ENCODE measurements at regions not wholly inside any gene's neighbourhood (a gene's known extent, or its start where the extent isn't known, plus 50 kb on each side); places are given as distances from the start of the nearest gene placed in this dataset.

DNA sequence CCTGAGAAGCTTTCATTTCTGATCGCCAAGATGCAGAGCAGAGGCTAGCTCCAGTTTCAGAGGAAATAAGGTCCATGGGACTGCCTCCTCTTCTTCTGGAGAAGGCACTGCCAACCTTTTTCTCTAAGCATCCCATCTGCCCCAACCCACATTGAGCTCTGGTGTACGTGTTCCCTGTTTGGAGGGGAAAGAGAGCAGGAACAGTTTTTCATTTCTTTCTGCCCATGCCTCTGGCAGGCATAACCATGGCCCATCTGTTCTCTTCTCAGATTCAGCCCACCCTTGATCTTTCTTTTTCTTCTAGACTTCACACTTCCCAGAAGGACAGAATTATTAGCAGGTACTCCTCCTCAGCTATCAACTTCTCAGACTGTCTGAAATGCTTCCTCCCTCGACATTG is 1110.3 kb upstream of the KLHL29 start:
- no peak overlapping the region for H3K4me3 ChIP-seq
- H3K9me3 ChIP-seq (ENCODE audit: low read depth, low read length), result no peaks in the 10 kb centered on the region
- no peaks in the 10 kb centered on the region for H3K36me3 ChIP-seq (ENCODE audit: insufficient read depth, low read length)
- no peak overlapping the region for H3K27ac ChIP-seq
- no peak for TF ChIP-seq EZH2 (IDR thresholded peaks at IDR 0.05)
- TF ChIP-seq POLR2AphosphoS5 (IDR thresholded peaks at IDR 0.05; ENCODE audit: borderline replicate concordance, low read depth, low read length), result no peak
- TF ChIP-seq FOXP2 (optimal IDR thresholded peaks at IDR 0.05; ENCODE audit: control extremely low read depth, extremely low read length, insufficient read depth), result no peak
- no peak overlapping the region for H3K9ac ChIP-seq (ENCODE audit: insufficient read length)
- DNase-seq (ENCODE audit: low read depth, low spot score), result no peak

DNA sequence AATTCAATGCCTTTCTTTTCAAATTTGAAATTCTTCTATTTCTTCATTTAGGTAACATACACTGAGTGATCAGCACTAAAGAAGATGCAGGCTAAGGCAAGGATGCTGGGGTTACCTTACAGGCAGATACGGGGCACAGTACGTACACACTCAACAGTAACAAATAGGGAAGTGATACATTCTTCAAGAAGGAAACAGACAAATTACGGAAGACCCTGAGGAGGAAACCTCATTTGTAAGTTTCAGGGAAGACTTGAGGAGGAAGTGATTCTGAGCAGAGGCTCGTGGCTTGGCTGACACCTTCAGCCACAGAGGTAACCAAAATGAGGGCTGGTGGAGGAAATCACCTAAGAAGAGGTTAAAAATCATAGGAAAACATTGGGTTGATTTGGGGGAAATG is 1108.3 kb upstream of the KLHL29 start:
- TF ChIP-seq FOXP2 (optimal IDR thresholded peaks at IDR 0.05; ENCODE audit: control extremely low read depth, extremely low read length, insufficient read depth) (no peak), POLR2AphosphoS5 (IDR thresholded peaks at IDR 0.05; ENCODE audit: borderline replicate concordance, low read depth, low read length) (no peak), EZH2 (IDR thresholded peaks at IDR 0.05) (no peak)
- H3K9ac ChIP-seq (ENCODE audit: insufficient read length), result no peak overlapping the region
- DNase-seq (ENCODE audit: low read depth, low spot score), result no peak
- H3K4me3 ChIP-seq, result no peak overlapping the region
- H3K27ac ChIP-seq, result no peak overlapping the region
- no peaks in the 10 kb centered on the region for H3K9me3 ChIP-seq (ENCODE audit: low read depth, low read length)
- no peaks in the 10 kb centered on the region for H3K36me3 ChIP-seq (ENCODE audit: insufficient read depth, low read length)

DNA sequence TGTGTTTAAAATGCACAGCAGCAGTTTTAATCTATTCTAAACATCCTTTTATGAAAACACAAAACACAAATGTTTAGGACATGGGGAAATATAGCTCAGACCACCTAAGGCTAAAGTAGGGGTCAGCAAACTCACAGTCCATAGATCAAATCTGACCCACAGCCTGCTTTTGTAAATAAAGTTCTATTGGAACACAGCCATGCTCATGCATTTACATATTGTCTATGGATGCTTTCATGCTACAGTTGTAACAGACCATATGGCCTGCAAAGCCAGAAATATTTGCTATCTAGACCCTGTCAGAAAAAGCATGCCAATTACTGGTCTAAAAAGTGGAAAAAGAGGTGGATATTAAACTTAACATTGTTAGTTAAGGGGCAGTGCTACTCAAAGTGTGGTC is 1105.4 kb upstream of the KLHL29 start:
- Histone ChIP-seq H3K4me3 (no peak overlapping the region), H3K36me3 (ENCODE audit: insufficient read depth, low read length) (no peaks in the 10 kb centered on the region), H3K9me3 (ENCODE audit: low read depth, low read length) (no peaks in the 10 kb centered on the region), H3K9ac (ENCODE audit: insufficient read length) (no peak overlapping the region), H3K27ac (no peak overlapping the region)
- no peak for DNase-seq (ENCODE audit: low read depth, low spot score)
- no peak for TF ChIP-seq FOXP2 (optimal IDR thresholded peaks at IDR 0.05; ENCODE audit: control extremely low read depth, extremely low read length, insufficient read depth)
- no peak for TF ChIP-seq EZH2 (IDR thresholded peaks at IDR 0.05)
- no peak for TF ChIP-seq POLR2AphosphoS5 (IDR thresholded peaks at IDR 0.05; ENCODE audit: borderline replicate concordance, low read depth, low read length)

DNA sequence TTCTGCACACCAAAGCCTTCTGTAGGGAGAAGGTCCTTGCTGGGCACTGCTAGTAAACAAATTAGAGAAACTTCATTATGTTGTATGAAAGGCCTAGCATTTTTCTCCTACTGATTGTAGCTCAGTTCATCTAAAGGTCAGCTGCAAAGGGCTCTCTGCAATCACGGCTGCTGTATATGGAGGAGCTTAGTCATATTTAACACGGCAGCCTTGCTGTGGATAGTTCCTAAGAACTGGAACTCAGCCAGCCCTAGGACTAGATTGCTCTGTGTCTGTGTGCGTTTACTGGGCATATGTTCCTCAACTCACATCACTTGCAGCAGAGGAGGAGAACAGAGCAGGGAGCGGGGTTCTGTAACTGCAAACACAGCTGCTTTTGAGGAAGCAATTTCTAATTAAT is 1103.9 kb upstream of the KLHL29 start:
- TF ChIP-seq EZH2 (IDR thresholded peaks at IDR 0.05) (no peak), FOXP2 (optimal IDR thresholded peaks at IDR 0.05; ENCODE audit: control extremely low read depth, extremely low read length, insufficient read depth) (no peak), POLR2AphosphoS5 (IDR thresholded peaks at IDR 0.05; ENCODE audit: borderline replicate concordance, low read depth, low read length) (no peak)
- Histone ChIP-seq H3K9me3 (ENCODE audit: low read depth, low read length) (no peaks in the 10 kb centered on the region), H3K27ac (no peak overlapping the region), H3K4me3 (no peak overlapping the region), H3K9ac (ENCODE audit: insufficient read length) (no peak overlapping the region), H3K36me3 (ENCODE audit: insufficient read depth, low read length) (no peaks in the 10 kb centered on the region)
- no peak for DNase-seq (ENCODE audit: low read depth, low spot score)

DNA sequence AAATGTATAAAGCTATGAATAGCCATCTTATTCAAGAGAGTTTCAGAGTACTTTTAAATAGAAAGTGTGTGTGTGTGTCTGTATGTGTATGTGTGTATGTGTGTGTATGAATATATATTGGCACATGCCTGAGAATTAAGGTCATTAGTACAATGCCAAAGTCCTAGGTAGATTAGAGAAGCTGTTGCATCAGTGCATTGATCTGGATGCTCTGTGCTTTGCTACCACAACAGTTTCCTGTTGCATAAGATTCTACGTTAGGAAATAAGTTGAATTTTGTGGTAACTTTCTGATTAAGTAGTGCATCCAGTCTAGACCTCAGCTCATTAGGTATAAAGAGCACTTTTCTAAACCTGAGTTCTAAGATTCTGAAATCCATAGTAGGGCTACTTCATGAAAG is 1102.8 kb upstream of the KLHL29 start:
- Histone ChIP-seq H3K36me3 (ENCODE audit: insufficient read depth, low read length) (no peaks in the 10 kb centered on the region), H3K9ac (ENCODE audit: insufficient read length) (no peak overlapping the region), H3K9me3 (ENCODE audit: low read depth, low read length) (no peaks in the 10 kb centered on the region), H3K27ac (no peak overlapping the region), H3K4me3 (no peak overlapping the region)
- TF ChIP-seq EZH2 (IDR thresholded peaks at IDR 0.05) (no peak), FOXP2 (optimal IDR thresholded peaks at IDR 0.05; ENCODE audit: control extremely low read depth, extremely low read length, insufficient read depth) (no peak), POLR2AphosphoS5 (IDR thresholded peaks at IDR 0.05; ENCODE audit: borderline replicate concordance, low read depth, low read length) (no peak)
- DNase-seq (ENCODE audit: low read depth, low spot score), result no peak

DNA sequence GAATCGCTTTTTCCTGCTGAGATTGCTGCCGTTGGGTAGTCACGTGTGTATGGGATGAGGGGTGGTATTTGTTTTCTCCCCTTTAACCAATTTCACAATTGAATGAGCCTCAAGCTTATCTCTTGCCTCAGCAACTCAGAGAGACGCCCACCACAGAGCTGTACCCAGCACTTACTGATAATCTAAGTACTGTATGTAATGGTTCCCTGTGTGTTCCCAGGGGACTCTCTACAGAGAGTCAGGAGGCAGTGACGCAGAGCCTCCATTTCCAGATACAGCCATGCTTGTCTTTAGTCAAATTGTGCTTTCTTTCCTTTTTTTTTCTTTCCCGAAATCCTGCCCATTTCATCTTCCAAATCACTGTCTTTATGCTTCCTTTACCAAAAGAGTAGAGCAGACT is 1102.1 kb upstream of the KLHL29 start:
- Histone ChIP-seq H3K9me3 (ENCODE audit: low read depth, low read length) (no peaks in the 10 kb centered on the region), H3K9ac (ENCODE audit: insufficient read length) (no peak overlapping the region), H3K27ac (no peak overlapping the region), H3K4me3 (no peak overlapping the region), H3K36me3 (ENCODE audit: insufficient read depth, low read length) (no peaks in the 10 kb centered on the region)
- TF ChIP-seq FOXP2 (optimal IDR thresholded peaks at IDR 0.05; ENCODE audit: control extremely low read depth, extremely low read length, insufficient read depth) (no peak), EZH2 (IDR thresholded peaks at IDR 0.05) (no peak), POLR2AphosphoS5 (IDR thresholded peaks at IDR 0.05; ENCODE audit: borderline replicate concordance, low read depth, low read length) (no peak)
- DNase-seq (ENCODE audit: low read depth, low spot score), result no peak

DNA sequence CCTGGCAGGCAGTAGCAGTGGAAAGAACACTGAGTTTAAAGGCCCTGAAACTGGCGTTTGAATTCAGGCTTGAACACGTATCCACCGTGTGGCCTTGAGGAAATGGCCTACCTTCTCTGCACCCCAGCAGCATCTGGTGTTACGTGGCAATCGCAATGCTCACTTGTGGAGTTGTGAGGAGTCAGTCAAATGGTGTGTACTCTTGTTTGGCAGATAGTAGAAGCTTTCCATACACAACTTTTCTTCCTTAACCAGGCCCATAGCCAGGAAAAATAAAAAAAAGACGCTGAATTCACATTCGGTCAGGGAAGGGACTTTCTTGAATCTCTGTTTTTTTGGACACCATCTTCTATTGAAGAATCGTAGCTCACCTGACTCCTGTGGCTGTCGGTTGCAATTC is 1101.5 kb upstream of the KLHL29 start:
- no peaks in the 10 kb centered on the region for H3K9me3 ChIP-seq (ENCODE audit: low read depth, low read length)
- DNase-seq (ENCODE audit: low read depth, low spot score), result no peak
- no peak overlapping the region for H3K9ac ChIP-seq (ENCODE audit: insufficient read length)
- no peak overlapping the region for H3K27ac ChIP-seq
- TF ChIP-seq POLR2AphosphoS5 (IDR thresholded peaks at IDR 0.05; ENCODE audit: borderline replicate concordance, low read depth, low read length) (no peak), EZH2 (IDR thresholded peaks at IDR 0.05) (no peak), FOXP2 (optimal IDR thresholded peaks at IDR 0.05; ENCODE audit: control extremely low read depth, extremely low read length, insufficient read depth) (no peak)
- no peak overlapping the region for H3K4me3 ChIP-seq
- no peaks in the 10 kb centered on the region for H3K36me3 ChIP-seq (ENCODE audit: insufficient read depth, low read length)

DNA sequence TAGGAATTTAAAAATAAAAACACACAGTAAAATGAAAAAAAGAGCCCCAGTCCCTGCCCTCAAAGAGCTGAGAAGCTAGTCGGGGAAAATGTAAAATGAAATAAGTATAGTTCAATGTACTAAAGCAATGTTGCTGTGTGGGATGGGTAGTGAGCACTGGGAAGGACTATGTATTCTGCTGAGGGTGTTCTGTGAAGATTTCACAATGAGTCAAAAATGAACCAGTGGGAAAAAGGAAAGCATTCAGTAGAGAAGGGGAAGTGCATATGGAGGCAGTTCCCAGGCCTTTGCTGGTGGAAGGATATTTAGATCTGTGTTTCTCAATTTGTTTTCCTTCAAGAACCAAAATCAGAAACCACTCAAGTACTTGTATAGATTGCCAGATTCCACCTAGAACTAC is 1094.7 kb upstream of the KLHL29 start:
- no peaks in the 10 kb centered on the region for H3K9me3 ChIP-seq (ENCODE audit: low read depth, low read length)
- TF ChIP-seq FOXP2 (optimal IDR thresholded peaks at IDR 0.05; ENCODE audit: control extremely low read depth, extremely low read length, insufficient read depth) (no peak), POLR2AphosphoS5 (IDR thresholded peaks at IDR 0.05; ENCODE audit: borderline replicate concordance, low read depth, low read length) (no peak), EZH2 (IDR thresholded peaks at IDR 0.05) (no peak)
- H3K27ac ChIP-seq, result no peak overlapping the region
- DNase-seq (ENCODE audit: low read depth, low spot score), result no peak
- no peak overlapping the region for H3K9ac ChIP-seq (ENCODE audit: insufficient read length)
- no peak overlapping the region for H3K4me3 ChIP-seq
- no peaks in the 10 kb centered on the region for H3K36me3 ChIP-seq (ENCODE audit: insufficient read depth, low read length)

DNA sequence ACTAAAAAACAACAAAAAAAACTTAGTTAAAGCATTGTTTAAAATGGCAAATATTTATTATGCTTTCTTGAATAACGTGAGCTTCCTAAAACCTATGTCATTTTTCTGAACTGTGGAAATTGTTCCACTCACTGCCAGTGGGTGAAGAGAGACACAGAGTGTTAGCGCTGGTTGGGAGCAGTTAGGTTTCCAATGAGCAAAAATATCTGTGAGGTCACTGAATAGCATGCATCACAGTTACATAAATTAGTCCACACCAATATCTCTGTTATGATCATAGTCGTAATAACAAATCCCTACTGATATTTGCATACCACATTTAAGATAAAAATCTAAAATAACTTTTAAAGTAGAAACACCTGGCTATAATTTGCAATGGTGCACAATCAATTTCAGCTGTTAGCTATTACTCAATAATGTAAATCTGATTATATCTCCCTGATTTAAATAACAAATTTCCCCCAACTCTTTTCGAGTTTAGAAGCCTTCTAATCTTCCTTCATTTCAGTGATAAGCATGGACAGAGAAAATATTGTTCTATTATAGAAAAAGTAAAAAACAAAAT is 1094.0 kb upstream of the KLHL29 start:
- no peak for DNase-seq (ENCODE audit: low read depth, low spot score)
- H3K9ac ChIP-seq (ENCODE audit: insufficient read length), result no peak overlapping the region
- H3K27ac ChIP-seq, result no peak overlapping the region
- H3K4me3 ChIP-seq, result no peak overlapping the region
- no peaks in the 10 kb centered on the region for H3K36me3 ChIP-seq (ENCODE audit: insufficient read depth, low read length)
- TF ChIP-seq POLR2AphosphoS5 (IDR thresholded peaks at IDR 0.05; ENCODE audit: borderline replicate concordance, low read depth, low read length) (no peak), EZH2 (IDR thresholded peaks at IDR 0.05) (no peak), FOXP2 (optimal IDR thresholded peaks at IDR 0.05; ENCODE audit: control extremely low read depth, extremely low read length, insufficient read depth) (no peak)
- H3K9me3 ChIP-seq (ENCODE audit: low read depth, low read length), result no peaks in the 10 kb centered on the region

Measured in SK-N-MC (cell line).